ENCODE measurements at regions not wholly inside any gene's neighbourhood (a gene's known extent, or its start where the extent isn't known, plus 50 kb on each side); places are given as distances from the start of the nearest gene placed in this dataset.

- Histone ChIP-seq H3K4me2 (ENCODE audit: insufficient read depth, low read length) (no peak overlapping the region), H2AFZ (ENCODE audit: low read depth, low read length) (no peak overlapping the region), H3K4me3 (replicated peaks in 1 of 3; ENCODE audit: insufficient read depth in 1 of 3, low read depth in 1 of 3, low read length in 3 of 3) (no peak overlapping the region), H3K36me3 (ENCODE audit: control insufficient read depth in 2 of 2, extremely low read depth in 1 of 2, insufficient read depth in 2 of 2, low read length in 2 of 2) (no peaks in the 10 kb centered on the region), H3K9me1 (replicated peaks; ENCODE audit: control insufficient read depth, extremely low read depth, insufficient read depth, low read length) (no peaks in the 10 kb centered on the region), H3K4me1 (ENCODE audit: control insufficient read depth, extremely low read depth, insufficient read depth, low read length) (no peaks in the 10 kb centered on the region), H3K9me3 (replicated peaks; ENCODE audit: control insufficient read depth, insufficient read depth, low read length) (peaks cover 8% of the 10 kb centered on the region), H3K27me3 (ENCODE audit: control insufficient read depth in 2 of 2, insufficient read depth in 2 of 2, low read length in 2 of 2) (no peaks in the 10 kb centered on the region), H3K9ac (replicated peaks; ENCODE audit: extremely low read depth, insufficient read depth, low read length) (no peak overlapping the region), H4K20me1 (replicated peaks; ENCODE audit: control insufficient read depth, extremely low read depth, insufficient read depth, low read length) (no peaks in the 10 kb centered on the region), H3K27ac (ENCODE audit: insufficient read depth, low read depth, low read length) (no peak overlapping the region), H3K79me2 (ENCODE audit: control insufficient read depth, insufficient read depth, low read length) (no peaks in the 10 kb centered on the region)
- intact Hi-C loops (cut with micrococcal nuclease) (no loop called here), dilution Hi-C loops (cut with MboI; ENCODE audit: extremely low pct_ligation_motif_present, low sequenced_read_pairs) (no loop called here)
- BruUV-seq (replicated peaks) = no TSS peak
- CTCF ChIA-PET = no interaction called here
- FAIRE-seq (no peak), DNase-seq (ENCODE audit: low read depth, low spot score) (no peak)
- no peak for TF ChIP-seq MYC (IDR thresholded peaks at IDR 0.05; ENCODE audit: low read depth, low read length)
- POLR2A ChIA-PET = no interaction called here
Observed at GRCh38 chr14:97695456-97695981, 898.3 kb downstream of the VRK1 start.

- Histone ChIP-seq H4K20me1 (replicated peaks; ENCODE audit: control insufficient read depth, extremely low read depth, insufficient read depth, low read length) (no peaks in the 10 kb centered on the region), H3K4me1 (ENCODE audit: control insufficient read depth, extremely low read depth, insufficient read depth, low read length) (no peaks in the 10 kb centered on the region), H3K36me3 (ENCODE audit: control insufficient read depth in 2 of 2, extremely low read depth in 1 of 2, insufficient read depth in 2 of 2, low read length in 2 of 2) (no peaks in the 10 kb centered on the region), H3K9me1 (replicated peaks; ENCODE audit: control insufficient read depth, extremely low read depth, insufficient read depth, low read length) (no peaks in the 10 kb centered on the region), H3K4me2 (ENCODE audit: insufficient read depth, low read length) (no peak overlapping the region), H2AFZ (ENCODE audit: low read depth, low read length) (no peak overlapping the region), H3K4me3 (replicated peaks in 1 of 3; ENCODE audit: insufficient read depth in 1 of 3, low read depth in 1 of 3, low read length in 3 of 3) (no peak overlapping the region), H3K9me3 (replicated peaks; ENCODE audit: control insufficient read depth, insufficient read depth, low read length) (peaks cover 3% of the 10 kb centered on the region), H3K27ac (ENCODE audit: insufficient read depth, low read depth, low read length) (no peak overlapping the region), H3K9ac (replicated peaks; ENCODE audit: extremely low read depth, insufficient read depth, low read length) (no peak overlapping the region), H3K79me2 (ENCODE audit: control insufficient read depth, insufficient read depth, low read length) (no peaks in the 10 kb centered on the region), H3K27me3 (ENCODE audit: control insufficient read depth in 2 of 2, insufficient read depth in 2 of 2, low read length in 2 of 2) (no peaks in the 10 kb centered on the region)
- ChIA-PET POLR2A (no interaction called here), CTCF (no interaction called here)
- no TSS peak for BruUV-seq (replicated peaks)
- dilution Hi-C loops (cut with MboI; ENCODE audit: extremely low pct_ligation_motif_present, low sequenced_read_pairs) (no loop called here), intact Hi-C loops (cut with micrococcal nuclease) (no loop called here)
- TF ChIP-seq POLR2A (IDR thresholded peaks at IDR 0.05; ENCODE audit: low read depth, low read length) = no peak
- no peak for TF ChIP-seq GATA2 (IDR thresholded peaks at IDR 0.05; ENCODE audit: insufficient read depth, insufficient read length, low read depth, low read length)
- no peak for TF ChIP-seq CTCF (IDR thresholded peaks at IDR 0.05; ENCODE audit: extremely low read depth in 1 of 2, insufficient read depth in 1 of 2, low read depth in 1 of 2, low read length in 2 of 2)
- no peak for TF ChIP-seq EZH2 (IDR thresholded peaks at IDR 0.05; ENCODE audit: borderline replicate concordance, low read depth, low read length, severe bottlenecking)
- TF ChIP-seq POLR2AphosphoS5 (IDR thresholded peaks at IDR 0.05; ENCODE audit: insufficient read depth, low read depth, low read length) = no peak
- no peak for TF ChIP-seq MAX (IDR thresholded peaks at IDR 0.05; ENCODE audit: insufficient read depth, insufficient read length)
- TF ChIP-seq MYC (IDR thresholded peaks at IDR 0.05; ENCODE audit: low read depth, low read length) = no peak
- no peak for TF ChIP-seq FOS (IDR thresholded peaks at IDR 0.05; ENCODE audit: borderline replicate concordance, insufficient read depth, low read length)
- TF ChIP-seq JUN (IDR thresholded peaks at IDR 0.05; ENCODE audit: borderline replicate concordance, insufficient read depth, insufficient read length, low read depth) = no peak
- no peak for DNase-seq (ENCODE audit: low read depth, low spot score)
- FAIRE-seq = no peak
Observed at GRCh38 chr14:97697772-97698171, 900.6 kb downstream of the VRK1 start.
